ENCODE measurements at regions not wholly inside any gene's neighbourhood (a gene's known extent, or its start where the extent isn't known, plus 50 kb on each side); places are given as distances from the start of the nearest gene placed in this dataset.

- no peak overlapping the region for H2AFZ ChIP-seq (ENCODE audit: low read depth, low read length)
- no peaks in the 10 kb centered on the region for H3K27me3 ChIP-seq (ENCODE audit: low read depth, low read length)
- peak overlapping the region; percentile 41 for H3K9ac ChIP-seq (ENCODE audit: low read length)
- H3K36me3 ChIP-seq (replicated peaks; ENCODE audit: low read depth, low read length), result no peaks in the 10 kb centered on the region
- no peaks in the 10 kb centered on the region for H4K20me1 ChIP-seq (ENCODE audit: insufficient read depth, low read length)
- peak overlapping the region; percentile 89 for H3K27ac ChIP-seq (ENCODE audit: low read length)
- H3K4me2 ChIP-seq (ENCODE audit: low read length), result peak overlapping the region; percentile 78
- peak overlapping the region; percentile 15; the same call in 1 of the 2 replicates for H3K4me3 ChIP-seq (ENCODE audit: low read length)
- H3K79me2 ChIP-seq (ENCODE audit: low read length), result no peaks in the 10 kb centered on the region
- no peaks in the 10 kb centered on the region for H3K9me3 ChIP-seq (ENCODE audit: insufficient read depth, low read length)
- H3K4me1 ChIP-seq (ENCODE audit: low read length), result peaks cover 54% of the 10 kb centered on the region
- TF ChIP-seq EZH2phosphoT487 (IDR thresholded peaks at IDR 0.05; ENCODE audit: low read depth), result no peak
- no peak for TF ChIP-seq CTCF (IDR thresholded peaks at IDR 0.05; ENCODE audit: low read depth, low read length)
These were observed 139.5 kb upstream of the SAMSN1 start for GRCh38 chr21:14685568-14685967.

GRCh38 chr21:14684071-14684470, 138.0 kb upstream of the SAMSN1 start:
- H3K27ac ChIP-seq (ENCODE audit: low read length), result no peak overlapping the region
- H4K20me1 ChIP-seq (ENCODE audit: insufficient read depth, low read length), result no peaks in the 10 kb centered on the region
- TF ChIP-seq EZH2phosphoT487 (IDR thresholded peaks at IDR 0.05; ENCODE audit: low read depth), result no peak
- TF ChIP-seq CTCF (IDR thresholded peaks at IDR 0.05; ENCODE audit: low read depth, low read length), result no peak
- H3K9me3 ChIP-seq (ENCODE audit: insufficient read depth, low read length), result no peaks in the 10 kb centered on the region
- no peak overlapping the region for H3K9ac ChIP-seq (ENCODE audit: low read length)
- peak overlapping the region; percentile 23 for H3K4me2 ChIP-seq (ENCODE audit: low read length)
- H3K4me1 ChIP-seq (ENCODE audit: low read length), result peaks cover 62% of the 10 kb centered on the region
- H3K36me3 ChIP-seq (replicated peaks; ENCODE audit: low read depth, low read length), result no peaks in the 10 kb centered on the region
- no peaks in the 10 kb centered on the region for H3K79me2 ChIP-seq (ENCODE audit: low read length)
- no peak overlapping the region for H2AFZ ChIP-seq (ENCODE audit: low read depth, low read length)
- no peaks in the 10 kb centered on the region for H3K27me3 ChIP-seq (ENCODE audit: low read depth, low read length)
- H3K4me3 ChIP-seq (ENCODE audit: low read length), result no peak overlapping the region

- Histone ChIP-seq H3K27ac (ENCODE audit: low read length) (no peak overlapping the region), H3K36me3 (replicated peaks; ENCODE audit: low read depth, low read length) (no peaks in the 10 kb centered on the region), H3K4me3 (ENCODE audit: low read length) (no peak overlapping the region), H3K27me3 (ENCODE audit: low read depth, low read length) (no peaks in the 10 kb centered on the region), H4K20me1 (ENCODE audit: insufficient read depth, low read length) (no peaks in the 10 kb centered on the region), H3K9ac (ENCODE audit: low read length) (no peak overlapping the region), H3K4me1 (ENCODE audit: low read length) (peaks cover 58% of the 10 kb centered on the region), H2AFZ (ENCODE audit: low read depth, low read length) (no peak overlapping the region), H3K79me2 (ENCODE audit: low read length) (no peaks in the 10 kb centered on the region), H3K9me3 (ENCODE audit: insufficient read depth, low read length) (no peaks in the 10 kb centered on the region), H3K4me2 (ENCODE audit: low read length) (no peak overlapping the region)
- TF ChIP-seq CTCF (IDR thresholded peaks at IDR 0.05; ENCODE audit: low read depth, low read length) (no peak), EZH2phosphoT487 (IDR thresholded peaks at IDR 0.05; ENCODE audit: low read depth) (no peak)
These were observed 136.9 kb upstream of the SAMSN1 start for GRCh38 chr21:14683063-14683462.

GRCh38 chr21:14678973-14679574, 133.0 kb upstream of the SAMSN1 start:
- Histone ChIP-seq H3K4me1 (ENCODE audit: low read length) (peaks cover 39% of the 10 kb centered on the region), H4K20me1 (ENCODE audit: insufficient read depth, low read length) (no peaks in the 10 kb centered on the region), H3K4me2 (ENCODE audit: low read length) (no peak overlapping the region), H3K4me3 (ENCODE audit: low read length) (no peak overlapping the region), H3K9me3 (ENCODE audit: insufficient read depth, low read length) (no peaks in the 10 kb centered on the region), H3K9ac (ENCODE audit: low read length) (no peak overlapping the region), H2AFZ (ENCODE audit: low read depth, low read length) (no peak overlapping the region), H3K27me3 (ENCODE audit: low read depth, low read length) (no peaks in the 10 kb centered on the region), H3K36me3 (replicated peaks; ENCODE audit: low read depth, low read length) (no peaks in the 10 kb centered on the region), H3K27ac (ENCODE audit: low read length) (no peak overlapping the region), H3K79me2 (ENCODE audit: low read length) (no peaks in the 10 kb centered on the region)
- TF ChIP-seq EZH2phosphoT487 (IDR thresholded peaks at IDR 0.05; ENCODE audit: low read depth), result no peak
- TF ChIP-seq CTCF (IDR thresholded peaks at IDR 0.05; ENCODE audit: low read depth, low read length), result no peak

Measured in OCI-LY3 (cell line).